GM10248 (cell line): ENCODE measurements at regions not wholly inside any gene's neighbourhood (a gene's known extent, or its start where the extent isn't known, plus 50 kb on each side); places are given as distances from the start of the nearest gene placed in this dataset.

ENCODE experiments used
- CTCF ChIA-PET: fragments of 300-600 bp; sonication (Branson Sonifier 250); formaldehyde crosslinking; extraction: SDS; loops from one replicate; lab custom pipeline; 2021; ENCODE audit warnings: antibody characterized with exemption; lab: Yijun Ruan, JAX
- POLR2A ChIA-PET: fragments of 350-650 bp; sonication (Branson Sonifier 250); formaldehyde crosslinking; extraction: SDS; loops from one replicate; lab custom pipeline; 2020; ENCODE audit warnings: antibody characterized with exemption; lab: Yijun Ruan, JAX
- DNase-seq: peaks from one replicate; pipeline ENCODE4 v3.0.0; 2012; ENCODE audit errors: extremely low spot score
- CTCF ChIP-seq: IDR thresholded peaks from 2 replicates; pipeline ENCODE4 v1.5.1; 2012; ENCODE audit warnings: mild to moderate bottlenecking, low read depth; ENCODE audit errors: extremely low read depth, missing control alignments, control extremely low read depth

GRCh38 chr11:42273977-42274376 lies 814.5 kb upstream of the LRRC4C start:
- ChIA-PET CTCF (no interaction called here), POLR2A (no interaction called here)
- TF ChIP-seq CTCF = no peak
- DNase-seq = no peak

- no peak for DNase-seq
- ChIA-PET CTCF (no interaction called here), POLR2A (no interaction called here)
- TF ChIP-seq CTCF = no peak
These were observed 837.5 kb upstream of the LRRC4C start for GRCh38 chr11:42296910-42297309.

GRCh38 chr11:42299780-42300179 lies 840.3 kb upstream of the LRRC4C start:
- DNase-seq = no peak
- no peak for TF ChIP-seq CTCF
- ChIA-PET CTCF (no interaction called here), POLR2A (no interaction called here)

GRCh38 chr11:42301777-42302176 lies 842.3 kb upstream of the LRRC4C start:
- no peak for DNase-seq
- ChIA-PET CTCF (no interaction called here), POLR2A (no interaction called here)
- no peak for TF ChIP-seq CTCF

- no peak for DNase-seq
- ChIA-PET CTCF (interaction anchor here (0.6 to 1.0 kb wide), 2 partner anchors 11 to 17 kb away, joined by 3 read pairs; no protein-coding TSS in a partner anchor), POLR2A (no interaction called here)
- TF ChIP-seq CTCF = no peak
These were observed 852.1 kb upstream of the LRRC4C start for GRCh38 chr11:42311514-42311913.

DNA sequence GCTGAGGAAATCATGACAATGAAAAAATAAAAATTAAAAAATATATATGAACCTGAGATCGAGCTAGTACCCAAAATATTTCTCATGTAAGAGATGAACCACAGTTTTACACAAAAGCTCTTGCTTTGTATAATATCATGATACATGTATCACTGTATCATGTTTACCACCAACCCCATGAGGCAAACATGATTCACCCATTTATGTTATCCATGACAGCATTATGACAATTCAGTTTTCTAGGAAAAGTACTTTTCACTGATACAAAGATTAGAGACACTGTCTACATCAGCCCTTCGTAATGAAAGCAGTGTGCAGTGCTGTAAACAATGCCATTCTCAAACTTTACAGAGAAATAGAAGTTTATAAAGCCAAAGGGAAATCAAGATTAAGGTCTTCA lies 852.5 kb upstream of the LRRC4C start:
- CTCF ChIA-PET = interaction anchor here (0.6 to 1.0 kb wide), 2 partner anchors 11 to 16 kb away, joined by 3 read pairs; no protein-coding TSS in a partner anchor
- POLR2A ChIA-PET = no interaction called here
- DNase-seq = no peak
- TF ChIP-seq CTCF = no peak

- no peak for TF ChIP-seq CTCF
These were observed 855.8 kb upstream of the LRRC4C start for GRCh38 chr11:42315267-42315666.

More at GRCh38 chr11:42315267-42315666, 855.8 kb upstream of the LRRC4C start:
- ChIA-PET POLR2A (no interaction called here), CTCF (no interaction called here)
- no peak for DNase-seq
